Muscle layer of colon (tissue), 2 donors: ENCODE measurements at regions not wholly inside any gene's neighbourhood (a gene's known extent, or its start where the extent isn't known, plus 50 kb on each side); places are given as distances from the start of the nearest gene placed in this dataset.

ENCODE experiments used
- H3K27ac ChIP-seq: one replicate; pipeline ENCODE4 v1.7.0; 2013; ENCODE audit warnings: low read depth, mild to moderate bottlenecking, low read length, moderate library complexity
- H3K27me3 ChIP-seq, 2 donors: one replicate each; pipeline ENCODE4 v1.7.0; 2013; ENCODE audit warnings: low read length in 2 of 2, mild to moderate bottlenecking in 2 of 2; ENCODE audit not compliant: insufficient read depth in 2 of 2, control insufficient read depth in 1 of 2
- H3K36me3 ChIP-seq: one replicate; pipeline ENCODE4 v1.7.0; 2013; ENCODE audit warnings: mild to moderate bottlenecking, low read length; ENCODE audit not compliant: insufficient read depth
- H3K4me1 ChIP-seq: one replicate; pipeline ENCODE4 v1.7.0; 2013; ENCODE audit warnings: mild to moderate bottlenecking, low read length; ENCODE audit not compliant: insufficient read depth
- H3K4me3 ChIP-seq, 2 donors: one replicate each; pipeline ENCODE4 v1.7.0; 2013; ENCODE audit warnings: low read length in 2 of 2, low read depth in 1 of 2, mild to moderate bottlenecking in 1 of 2, moderate library complexity in 1 of 2
- H3K9ac ChIP-seq: one replicate; pipeline ENCODE4 v1.7.0; 2013; ENCODE audit warnings: low read length
- H3K9me3 ChIP-seq: one replicate; pipeline ENCODE4 v1.7.0; 2013; ENCODE audit warnings: mild to moderate bottlenecking, low read length
- donor health status: abdominal sarcoma.
- donor health status: Adenocarcinoma of cecum.

DNA sequence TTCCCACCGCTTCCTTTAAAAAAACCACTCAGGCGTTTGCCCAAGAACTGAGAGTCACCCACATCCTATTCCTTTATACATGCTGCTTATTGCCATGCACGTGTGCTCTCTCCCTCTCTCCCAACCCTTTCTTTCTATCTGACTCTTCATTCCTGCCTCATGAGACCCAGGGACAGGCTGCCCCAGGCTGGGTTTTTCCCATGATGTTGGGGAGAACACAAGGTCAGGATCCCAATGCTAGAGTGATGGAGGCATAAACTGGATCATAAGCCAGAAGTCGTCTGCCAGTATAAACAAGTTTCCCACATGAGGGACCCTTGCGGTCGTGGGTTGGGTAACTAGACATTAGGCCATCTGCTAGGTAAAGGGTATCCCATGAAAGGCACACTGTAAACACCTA, 64.9 kb downstream of the CD2 start:
- Histone ChIP-seq H3K4me1 (no peaks in the 10 kb centered on the region), H3K4me3 (no peak overlapping the region), H3K9ac (no peak overlapping the region), H3K27me3 (no peaks in the 10 kb centered on the region), H3K27ac (no peak overlapping the region), H3K9me3 (no peaks in the 10 kb centered on the region), H3K36me3 (no peaks in the 10 kb centered on the region)

DNA sequence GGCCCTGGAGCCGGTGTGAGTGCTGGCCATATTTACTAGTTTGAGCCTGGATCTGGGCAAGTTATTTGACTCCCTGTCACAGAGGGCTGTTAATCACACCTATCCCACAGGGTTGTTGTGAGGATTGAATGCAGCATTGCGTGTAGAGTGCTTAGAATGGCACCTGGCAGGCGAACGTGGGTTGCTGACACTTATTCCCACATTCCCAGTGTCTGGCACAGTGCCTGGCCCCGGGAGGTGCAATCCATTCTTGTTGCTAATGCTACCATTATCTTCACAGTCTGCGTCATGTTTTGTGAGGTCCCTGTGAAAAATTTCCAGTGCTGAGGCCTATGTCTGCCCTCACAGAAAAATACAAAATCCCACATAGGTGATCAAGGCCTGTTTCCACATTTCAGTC, 66.1 kb downstream of the CD2 start:
- no peaks in the 10 kb centered on the region for H3K9me3 ChIP-seq
- H3K27ac ChIP-seq: no peak overlapping the region
- no peaks in the 10 kb centered on the region for H3K27me3 ChIP-seq
- H3K9ac ChIP-seq: no peak overlapping the region
- H3K4me1 ChIP-seq: peaks cover 3% of the 10 kb centered on the region
- no peaks in the 10 kb centered on the region for H3K36me3 ChIP-seq
- no peak overlapping the region for H3K4me3 ChIP-seq

DNA sequence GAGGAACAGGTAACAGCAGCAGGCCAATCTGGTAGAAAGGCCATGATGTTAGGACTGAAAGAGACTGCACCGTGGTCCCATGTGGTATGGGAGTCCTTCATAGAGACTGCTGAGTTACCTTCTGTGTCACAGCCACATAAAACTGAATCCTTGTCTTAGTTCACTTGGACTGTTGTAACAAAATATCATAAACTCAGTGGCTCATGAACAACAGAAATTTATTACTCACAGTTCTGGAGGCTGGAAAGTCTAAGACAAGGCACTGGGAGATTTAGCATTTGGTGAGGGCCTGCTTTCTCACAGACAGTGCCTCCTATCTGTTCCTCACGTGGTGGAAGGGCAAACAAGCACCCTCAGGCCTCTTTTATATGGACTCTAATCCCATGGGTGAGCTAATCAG, 67.5 kb downstream of the CD2 start:
- no peak overlapping the region for H3K27ac ChIP-seq
- peaks cover 10% of the 10 kb centered on the region for H3K4me1 ChIP-seq
- no peaks in the 10 kb centered on the region for H3K36me3 ChIP-seq
- no peak overlapping the region for H3K9ac ChIP-seq
- no peak overlapping the region for H3K4me3 ChIP-seq
- H3K27me3 ChIP-seq: no peaks in the 10 kb centered on the region
- H3K9me3 ChIP-seq: no peaks in the 10 kb centered on the region

DNA sequence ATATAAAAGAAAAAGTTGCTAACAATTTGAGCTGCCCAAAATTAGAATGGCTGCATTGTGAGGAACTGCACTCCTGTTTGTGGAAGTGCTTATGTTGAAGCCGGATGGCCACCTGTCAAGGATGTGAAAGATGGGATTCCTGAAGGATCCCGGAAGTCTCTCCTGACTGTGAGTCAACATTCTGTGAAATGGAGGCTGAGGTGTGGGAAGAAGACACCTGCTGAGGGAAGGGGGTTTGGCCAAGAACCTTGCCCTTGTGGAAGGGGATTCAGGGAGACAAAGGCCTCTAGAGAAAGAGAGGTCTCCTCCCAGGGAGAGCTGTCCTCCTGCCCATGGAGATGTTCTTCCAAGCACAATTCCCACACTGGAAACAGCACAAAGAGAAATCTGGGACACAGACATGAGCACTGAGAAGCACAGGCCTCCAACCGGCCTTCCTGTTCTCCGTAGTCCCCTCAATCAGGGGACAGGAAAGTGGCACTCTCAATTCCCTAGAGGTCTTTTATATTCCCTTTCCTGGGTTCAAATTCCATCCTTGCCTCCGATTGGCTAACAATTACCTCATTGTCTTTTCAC, 70.5 kb downstream of the CD2 start:
- no peak overlapping the region for H3K9ac ChIP-seq
- peaks cover 10% of the 10 kb centered on the region for H3K4me1 ChIP-seq
- H3K27ac ChIP-seq: no peak overlapping the region
- H3K4me3 ChIP-seq: no peak overlapping the region
- H3K27me3 ChIP-seq: no peaks in the 10 kb centered on the region
- H3K9me3 ChIP-seq: no peaks in the 10 kb centered on the region
- H3K36me3 ChIP-seq: no peaks in the 10 kb centered on the region

DNA sequence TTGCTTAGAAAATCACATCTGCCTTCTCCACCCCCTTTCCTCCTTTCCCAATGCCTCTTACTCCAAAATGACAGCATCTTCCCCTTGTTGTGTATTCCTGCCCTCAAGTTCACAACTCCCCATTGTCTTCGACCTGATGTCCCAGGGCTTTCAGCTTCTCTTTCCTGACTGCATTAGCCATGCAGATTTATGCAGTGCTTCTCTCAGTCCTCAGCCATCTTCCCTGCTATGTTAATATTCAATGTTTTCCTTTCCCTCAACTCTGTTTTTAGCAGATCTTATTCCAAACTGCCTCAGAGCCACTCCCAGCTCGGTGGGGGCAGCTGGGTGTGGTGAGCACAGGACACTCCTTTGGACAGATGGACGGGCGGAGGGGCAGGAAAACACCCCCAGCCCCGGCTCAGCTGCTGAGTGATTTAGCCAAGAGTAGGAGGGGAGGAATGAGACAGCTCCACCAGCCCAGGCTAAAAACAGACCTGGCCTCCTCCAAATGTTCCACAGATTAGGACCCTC, 71.0 kb downstream of the CD2 start:
- Histone ChIP-seq H3K27me3 (no peaks in the 10 kb centered on the region), H3K4me1 (peaks cover 10% of the 10 kb centered on the region), H3K4me3 (no peak overlapping the region), H3K9me3 (no peaks in the 10 kb centered on the region), H3K9ac (no peak overlapping the region), H3K36me3 (no peaks in the 10 kb centered on the region), H3K27ac (no peak overlapping the region)

DNA sequence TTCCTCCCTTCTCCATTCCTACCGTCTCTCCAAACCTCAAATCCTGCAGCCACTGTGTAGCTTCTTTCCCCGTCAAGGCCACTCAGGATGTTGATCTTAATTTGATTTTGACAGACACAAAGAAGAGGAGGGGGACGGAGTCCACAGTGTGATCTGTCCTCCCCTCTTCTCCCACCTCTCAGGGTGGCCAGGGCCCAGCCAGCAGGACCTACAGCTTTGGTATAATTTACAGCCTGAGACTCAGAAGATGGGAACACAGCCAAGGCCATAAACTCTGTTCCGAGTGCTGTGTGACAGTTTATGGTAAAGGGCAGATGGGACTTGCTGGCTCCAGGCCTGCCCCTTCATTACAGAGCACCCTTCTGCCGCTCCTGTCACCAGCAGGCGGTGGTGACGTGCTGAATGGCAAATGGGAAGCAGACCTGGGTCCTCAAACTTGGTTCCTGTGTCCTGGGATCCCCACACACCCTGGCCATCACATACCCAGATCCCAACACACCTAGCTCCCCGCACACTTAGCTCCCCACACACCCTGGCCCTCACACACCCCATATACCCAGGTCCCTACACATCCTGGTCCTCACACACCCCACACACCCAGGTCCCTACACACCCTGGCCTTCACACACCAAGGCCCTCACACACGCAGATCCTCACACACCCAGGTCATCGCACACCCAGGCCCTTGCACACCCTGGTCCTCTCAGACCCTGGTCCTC, 71.6 kb downstream of the CD2 start:
- H3K36me3 ChIP-seq: no peaks in the 10 kb centered on the region
- no peaks in the 10 kb centered on the region for H3K27me3 ChIP-seq
- no peak overlapping the region for H3K27ac ChIP-seq
- H3K4me1 ChIP-seq: peaks cover 10% of the 10 kb centered on the region
- no peak overlapping the region for H3K9ac ChIP-seq
- no peak overlapping the region for H3K4me3 ChIP-seq
- no peaks in the 10 kb centered on the region for H3K9me3 ChIP-seq

DNA sequence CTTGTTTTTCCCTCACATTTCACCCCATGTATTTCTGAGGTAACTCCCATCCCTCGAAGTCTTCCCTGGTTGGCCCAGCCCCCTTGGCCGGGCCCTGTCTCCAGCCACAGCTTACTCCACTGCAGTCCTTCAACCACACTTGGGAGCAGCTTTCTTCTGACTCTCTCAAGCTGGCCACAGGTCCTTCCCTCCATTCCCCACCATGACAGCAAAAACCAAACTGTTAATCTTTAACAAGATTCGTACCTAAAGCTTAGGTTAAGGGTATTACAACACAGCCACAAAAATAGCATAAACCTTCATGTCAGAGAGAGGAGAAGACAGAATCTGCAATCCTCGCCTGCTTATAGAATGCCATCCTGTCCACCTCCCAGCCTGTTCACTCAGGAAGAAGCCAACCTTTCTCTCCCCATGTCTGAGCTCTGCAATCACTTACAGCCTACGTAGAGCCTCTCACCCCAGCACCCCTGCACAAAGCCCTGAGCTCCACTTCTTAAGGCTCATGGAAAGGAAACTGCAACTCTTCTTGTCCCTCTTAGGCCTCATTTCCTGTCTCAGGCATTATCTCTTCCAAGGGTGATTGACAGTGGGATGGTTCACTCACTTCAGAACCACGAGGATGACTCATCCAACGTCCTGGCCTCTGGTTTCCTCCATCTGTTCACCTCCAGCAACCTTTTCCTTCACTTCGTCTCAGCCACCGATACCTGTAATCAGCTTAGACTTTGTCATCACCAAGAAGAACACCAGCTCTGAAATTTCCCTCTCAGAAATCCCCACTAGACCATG, 72.8 kb downstream of the CD2 start:
- no peak overlapping the region for H3K9ac ChIP-seq
- no peaks in the 10 kb centered on the region for H3K9me3 ChIP-seq
- peaks cover 10% of the 10 kb centered on the region for H3K4me1 ChIP-seq
- no peak overlapping the region for H3K27ac ChIP-seq
- no peaks in the 10 kb centered on the region for H3K36me3 ChIP-seq
- no peak overlapping the region for H3K4me3 ChIP-seq
- H3K27me3 ChIP-seq: no peaks in the 10 kb centered on the region

DNA sequence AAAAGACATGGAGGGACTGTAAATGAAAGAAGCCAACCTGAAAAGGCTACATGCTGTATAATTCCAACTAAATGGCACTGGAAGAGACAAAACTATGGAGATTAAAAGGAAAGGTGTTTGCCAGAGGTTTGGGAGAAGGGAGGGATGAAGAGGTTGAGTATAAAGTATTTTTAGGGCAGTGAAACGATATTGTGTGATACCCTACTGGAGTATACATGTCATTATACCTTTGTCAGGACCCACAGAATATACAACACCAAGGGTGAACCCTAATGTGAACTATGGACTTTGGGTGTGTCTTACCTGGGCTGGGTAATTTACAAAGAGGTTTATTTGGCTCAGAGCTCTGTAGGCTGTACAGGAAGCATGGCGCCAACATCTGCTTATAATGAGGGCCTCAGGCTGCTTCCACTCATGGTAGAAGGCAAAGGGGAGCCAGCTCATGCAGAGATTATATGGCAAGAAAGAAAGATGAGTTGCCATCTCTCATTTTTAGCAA, 73.4 kb downstream of the CD2 start:
- Histone ChIP-seq H3K27ac (no peak overlapping the region), H3K27me3 (no peaks in the 10 kb centered on the region), H3K9me3 (no peaks in the 10 kb centered on the region), H3K4me3 (no peak overlapping the region), H3K36me3 (no peaks in the 10 kb centered on the region), H3K4me1 (peaks cover 11% of the 10 kb centered on the region), H3K9ac (no peak overlapping the region)

DNA sequence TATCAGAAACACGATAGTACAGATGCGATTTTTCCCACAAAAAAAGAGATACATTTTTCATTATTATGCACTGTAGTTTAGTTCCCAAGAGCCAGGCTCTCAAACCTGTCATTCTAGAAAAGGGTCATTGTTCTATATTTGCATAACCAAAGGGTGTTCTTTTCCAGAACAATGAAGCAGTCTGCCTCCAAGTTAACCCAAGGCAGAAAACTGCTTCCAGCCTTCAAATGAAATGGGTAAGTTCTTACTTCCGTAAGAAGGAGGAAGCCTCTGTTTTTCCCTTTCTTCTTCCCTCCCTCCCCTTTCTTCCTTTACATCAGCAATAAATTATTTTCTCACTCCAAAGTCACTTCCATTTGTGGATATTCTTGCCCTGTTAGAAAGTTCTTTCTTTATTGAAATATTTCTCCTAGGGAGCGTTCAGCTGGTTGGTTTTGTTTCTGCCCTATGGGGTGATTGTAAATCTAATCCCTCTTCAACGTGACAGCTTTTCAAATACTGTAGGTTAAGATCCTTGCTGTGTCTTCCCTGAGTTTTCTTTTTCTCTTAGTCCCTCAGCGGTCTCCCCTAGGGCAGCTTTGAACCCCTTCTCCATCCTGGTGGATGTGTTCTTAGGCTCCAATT, 77.3 kb upstream of the PTGFRN start:
- Histone ChIP-seq H3K9ac (no peak overlapping the region), H3K4me1 (peaks cover 11% of the 10 kb centered on the region), H3K4me3 (no peak overlapping the region), H3K27ac (no peak overlapping the region), H3K36me3 (no peaks in the 10 kb centered on the region), H3K27me3 (no peaks in the 10 kb centered on the region), H3K9me3 (no peaks in the 10 kb centered on the region)

DNA sequence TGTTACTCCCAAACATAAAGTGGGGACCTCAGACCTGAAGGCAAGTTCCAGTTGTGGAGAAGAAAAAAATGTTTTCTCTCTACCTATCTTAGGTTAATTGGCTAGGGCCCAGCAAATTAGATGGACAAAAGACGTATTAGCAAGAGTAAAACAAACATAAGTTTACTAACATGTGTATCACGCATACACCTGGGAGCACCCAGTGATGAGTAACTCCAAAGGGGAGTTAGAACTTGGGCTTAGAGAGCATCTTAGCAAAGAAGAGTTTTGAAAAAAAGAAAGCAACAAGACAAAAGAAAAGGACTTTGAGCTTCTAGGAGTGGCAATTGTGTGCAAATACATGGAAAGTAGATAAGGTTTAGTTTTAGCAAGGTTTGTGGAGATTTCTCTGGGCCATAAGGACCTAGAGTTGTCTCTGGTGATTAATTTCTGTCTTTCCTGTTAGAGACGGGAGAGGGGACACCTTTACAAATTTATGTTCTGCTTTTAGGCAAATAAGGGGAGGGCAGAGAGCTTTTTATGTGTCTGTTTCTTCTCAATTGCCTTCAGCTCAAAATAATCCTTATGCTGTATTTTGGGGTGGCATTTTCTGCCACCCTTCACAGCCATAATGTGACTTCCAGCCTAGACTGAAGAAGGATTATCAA, 76.7 kb upstream of the PTGFRN start:
- Histone ChIP-seq H3K9me3 (no peaks in the 10 kb centered on the region), H3K9ac (no peak overlapping the region), H3K4me3 (no peak overlapping the region), H3K4me1 (peaks cover 11% of the 10 kb centered on the region), H3K36me3 (no peaks in the 10 kb centered on the region), H3K27me3 (no peaks in the 10 kb centered on the region), H3K27ac (no peak overlapping the region)

DNA sequence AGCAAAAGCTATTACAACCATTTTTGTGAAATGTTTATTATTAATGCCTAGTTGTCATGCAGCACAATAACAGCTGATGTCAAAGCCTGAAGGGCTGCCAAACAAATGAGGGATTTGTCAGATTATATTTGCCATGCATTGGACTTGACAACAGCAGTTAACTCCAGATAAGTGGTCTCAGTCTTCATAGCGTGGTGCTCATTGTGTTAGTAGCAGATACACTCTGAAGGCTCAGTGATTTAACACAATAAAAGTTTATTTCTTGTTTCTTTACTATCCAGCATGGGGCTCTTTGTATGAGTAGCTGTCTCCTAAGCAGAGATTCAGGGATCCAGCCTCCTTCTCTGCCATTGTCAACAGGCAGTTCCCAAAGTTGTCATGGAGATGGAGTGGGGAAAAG, 76.0 kb upstream of the PTGFRN start:
- no peak overlapping the region for H3K27ac ChIP-seq
- H3K27me3 ChIP-seq: no peaks in the 10 kb centered on the region
- no peaks in the 10 kb centered on the region for H3K36me3 ChIP-seq
- peaks cover 11% of the 10 kb centered on the region for H3K4me1 ChIP-seq
- no peaks in the 10 kb centered on the region for H3K9me3 ChIP-seq
- H3K9ac ChIP-seq: no peak overlapping the region
- no peak overlapping the region for H3K4me3 ChIP-seq
